ENCODE measurements at regions not wholly inside any gene's neighbourhood (a gene's known extent, or its start where the extent isn't known, plus 50 kb on each side); places are given as distances from the start of the nearest gene placed in this dataset.

GRCh38 chr6:3566812-3567211 lies 110.0 kb upstream of the SLC22A23 start:
- peaks cover 0 to 11% of the 10 kb centered on the region in 2 experiments; a peak in 1 of 4 replicates for H3K4me1 ChIP-seq (ENCODE audit: control insufficient read depth in 1 of 2, insufficient read depth in 2 of 2, low read depth in 1 of 2, low read length in 1 of 2)
- no peaks in the 10 kb centered on the region for H3K79me2 ChIP-seq (ENCODE audit: insufficient read depth)
- TF ChIP-seq TEAD4 (IDR thresholded peaks at IDR 0.05; ENCODE audit: borderline replicate concordance, insufficient read depth) (no peak), USF1 (IDR thresholded peaks at IDR 0.05; ENCODE audit: borderline replicate concordance, low read depth) (no peak), ELF1 (IDR thresholded peaks at IDR 0.05) (no peak)
- H4K20me1 ChIP-seq (ENCODE audit: insufficient read depth) = no peaks in the 10 kb centered on the region
- ChIA-PET CTCF (no interaction called here), POLR2A (no interaction called here)
- no peaks in the 10 kb centered on the region for H3F3A ChIP-seq (replicated peaks; ENCODE audit: insufficient read depth)
- H3K9ac ChIP-seq = no peak overlapping the region
- H3K27me3 ChIP-seq (ENCODE audit: insufficient read depth) = peaks cover 20% of the 10 kb centered on the region; the same call in 1 of the 2 replicates
- no peak overlapping the region for H2AFZ ChIP-seq (ENCODE audit: low read depth)
- no peaks in the 10 kb centered on the region for H3K36me3 ChIP-seq (replicated peaks in 1 of 2; ENCODE audit: control insufficient read depth in 1 of 2, insufficient read depth in 2 of 2, low read length in 1 of 2)
- no peak for DNase-seq
- H3K9me3 ChIP-seq = no peaks in the 10 kb centered on the region
- WGBS (ENCODE audit: low lambda C conversion rate) = 46% methylated on average over 8 of the region's 8 CpGs
- no peak overlapping the region for H3K27ac ChIP-seq (ENCODE audit: low read depth in 2 of 2, low read length in 1 of 2)
- no peak overlapping the region for H3K4me2 ChIP-seq
- no peak overlapping the region for H3K4me3 ChIP-seq (ENCODE audit: low read depth in 2 of 2, low read length in 1 of 2)
- no peaks in the 10 kb centered on the region for H3K9me2 ChIP-seq

GRCh38 chr6:3565291-3565690 lies 108.4 kb upstream of the SLC22A23 start:
- H3K4me2 ChIP-seq = no peak overlapping the region
- no peak for DNase-seq
- no peaks in the 10 kb centered on the region for H3K9me3 ChIP-seq
- H4K20me1 ChIP-seq (ENCODE audit: insufficient read depth) = no peaks in the 10 kb centered on the region
- H3K9me2 ChIP-seq = no peaks in the 10 kb centered on the region
- no peak overlapping the region for H3K27ac ChIP-seq (ENCODE audit: low read depth in 2 of 2, low read length in 1 of 2)
- H3K9ac ChIP-seq = no peak overlapping the region
- H3K36me3 ChIP-seq (replicated peaks in 1 of 2; ENCODE audit: control insufficient read depth in 1 of 2, insufficient read depth in 2 of 2, low read length in 1 of 2) = no peaks in the 10 kb centered on the region
- ChIA-PET POLR2A (no interaction called here), CTCF (interaction anchor here (1.0 kb wide), 1 partner anchor 152 kb away, joined by 3 read pairs; no protein-coding TSS in a partner anchor)
- peaks cover 0 to 8% of the 10 kb centered on the region in 2 experiments; a peak in 1 of 4 replicates for H3K4me1 ChIP-seq (ENCODE audit: control insufficient read depth in 1 of 2, insufficient read depth in 2 of 2, low read depth in 1 of 2, low read length in 1 of 2)
- no peak overlapping the region for H3K4me3 ChIP-seq (ENCODE audit: low read depth in 2 of 2, low read length in 1 of 2)
- H3K27me3 ChIP-seq (ENCODE audit: insufficient read depth) = peaks cover 5% of the 10 kb centered on the region; the same call in 1 of the 2 replicates
- no peaks in the 10 kb centered on the region for H3F3A ChIP-seq (replicated peaks; ENCODE audit: insufficient read depth)
- WGBS (ENCODE audit: low lambda C conversion rate) = 44% methylated on average over 3 of the region's 3 CpGs
- TF ChIP-seq GABPA (IDR thresholded peaks at IDR 0.05; ENCODE audit: low read depth) = no peak
- no peaks in the 10 kb centered on the region for H3K79me2 ChIP-seq (ENCODE audit: insufficient read depth)
- no peak overlapping the region for H2AFZ ChIP-seq (ENCODE audit: low read depth)

GRCh38 chr6:3561725-3562124 lies 104.9 kb upstream of the SLC22A23 start:
- no peaks in the 10 kb centered on the region for H3K36me3 ChIP-seq (replicated peaks in 1 of 2; ENCODE audit: control insufficient read depth in 1 of 2, insufficient read depth in 2 of 2, low read length in 1 of 2)
- H3K27me3 ChIP-seq (ENCODE audit: insufficient read depth) = no peaks in the 10 kb centered on the region; the same call in 1 of the 2 replicates
- no peak for DNase-seq
- H3K79me2 ChIP-seq (ENCODE audit: insufficient read depth) = no peaks in the 10 kb centered on the region
- H2AFZ ChIP-seq (ENCODE audit: low read depth) = no peak overlapping the region
- POLR2A ChIA-PET = no interaction called here
- no peaks in the 10 kb centered on the region for H3K9me2 ChIP-seq
- H3K4me1 ChIP-seq (ENCODE audit: control insufficient read depth in 1 of 2, insufficient read depth in 2 of 2, low read depth in 1 of 2, low read length in 1 of 2) = no peaks in the 10 kb centered on the region
- TF ChIP-seq RXRA (IDR thresholded peaks at IDR 0.05; ENCODE audit: borderline replicate concordance, low read depth) (no peak), REST (IDR thresholded peaks at IDR 0.05; ENCODE audit: low read depth, low read length) (no peak), RAD21 (IDR thresholded peaks at IDR 0.05; ENCODE audit: low read length) (no peak), FOXM1 (IDR thresholded peaks at IDR 0.05; ENCODE audit: low read depth) (no peak), RFX5 (IDR thresholded peaks at IDR 0.05; ENCODE audit: low read length) (no peak), MXI1 (IDR thresholded peaks at IDR 0.05; ENCODE audit: low read depth, low read length) (no peak), EP300 (IDR thresholded peaks at IDR 0.05; ENCODE audit: borderline replicate concordance in 1 of 2, low read depth in 1 of 2, low read length in 1 of 2) (no peak), TCF12 (IDR thresholded peaks at IDR 0.05) (no peak), GABPA (IDR thresholded peaks at IDR 0.05; ENCODE audit: low read depth) (no peak), SIN3A (IDR thresholded peaks at IDR 0.05; ENCODE audit: borderline replicate concordance, low read depth, low read length) (no peak), TAF1 (IDR thresholded peaks at IDR 0.05; ENCODE audit: borderline replicate concordance, low read depth, low read length) (no peak), IRF3 (IDR thresholded peaks at IDR 0.05; ENCODE audit: low read depth, low read length) (no peak), USF2 (IDR thresholded peaks at IDR 0.05; ENCODE audit: borderline replicate concordance, low read depth, low read length) (no peak), SMC3 (IDR thresholded peaks at IDR 0.05; ENCODE audit: low read depth, low read length) (no peak)
- H3K9ac ChIP-seq = no peak overlapping the region
- H3K4me2 ChIP-seq = no peak overlapping the region
- no peaks in the 10 kb centered on the region for H4K20me1 ChIP-seq (ENCODE audit: insufficient read depth)
- WGBS (ENCODE audit: low lambda C conversion rate) = 38% methylated on average over 1 of the region's 1 CpG
- CTCF ChIA-PET = no interaction called here
- H3K4me3 ChIP-seq (ENCODE audit: low read depth in 2 of 2, low read length in 1 of 2) = no peak overlapping the region
- H3K9me3 ChIP-seq = no peaks in the 10 kb centered on the region
- H3F3A ChIP-seq (replicated peaks; ENCODE audit: insufficient read depth) = no peaks in the 10 kb centered on the region
- H3K27ac ChIP-seq (ENCODE audit: low read depth in 2 of 2, low read length in 1 of 2) = no peak overlapping the region

All from SK-N-SH (cell line).